GM19043 (cell line): ENCODE measurements at regions not wholly inside any gene's neighbourhood (a gene's known extent, or its start where the extent isn't known, plus 50 kb on each side); places are given as distances from the start of the nearest gene placed in this dataset.

Experiments used
- ATAC-seq: cut with Tn5 transposase; IDR thresholded peaks from one replicate; pipeline ENCODE4 v1.9.1; 2021; ENCODE audit warnings: low read depth; ENCODE audit not compliant: unreplicated experiment

- no peak for ATAC-seq
Measured at GRCh38 chr3:168341956-168342936, 246.5 kb upstream of the GOLIM4 start.

- ATAC-seq, result no peak
Measured at GRCh38 chr3:168341192-168341815, 245.6 kb upstream of the GOLIM4 start.

- ATAC-seq, result no peak
Measured at GRCh38 chr3:168338161-168338560, 242.4 kb upstream of the GOLIM4 start.

GRCh38 chr3:168336276-168336675 is 240.6 kb upstream of the GOLIM4 start:
- no peak for ATAC-seq

- no peak for ATAC-seq
Measured at GRCh38 chr3:168333410-168333935, 237.7 kb upstream of the GOLIM4 start.

- no peak for ATAC-seq
Measured at GRCh38 chr3:168331756-168332155, 236.0 kb upstream of the GOLIM4 start.

- ATAC-seq, result no peak
Measured at GRCh38 chr3:168330983-168331382, 235.3 kb upstream of the GOLIM4 start.

GRCh38 chr3:168327856-168328255 is 232.1 kb upstream of the GOLIM4 start:
- ATAC-seq, result no peak

GRCh38 chr3:168325684-168326083 is 230.0 kb upstream of the GOLIM4 start:
- ATAC-seq, result no peak

- ATAC-seq, result no peak
Measured at GRCh38 chr3:168322941-168323340, 227.2 kb upstream of the GOLIM4 start.

- no peak for ATAC-seq
Measured at GRCh38 chr3:168314166-168314565, 218.4 kb upstream of the GOLIM4 start.

- ATAC-seq, result no peak
Measured at GRCh38 chr3:168312984-168313383, 217.3 kb upstream of the GOLIM4 start.

GRCh38 chr3:168307893-168308292 is 212.2 kb upstream of the GOLIM4 start:
- ATAC-seq, result no peak

- no peak for ATAC-seq
Measured at GRCh38 chr3:168295027-168295426, 199.3 kb upstream of the GOLIM4 start.

- ATAC-seq, result no peak
Measured at GRCh38 chr3:168292296-168292695, 196.6 kb upstream of the GOLIM4 start.

- ATAC-seq, result no peak
Measured at GRCh38 chr3:168289471-168290008, 193.8 kb upstream of the GOLIM4 start.

- no peak for ATAC-seq
Measured at GRCh38 chr3:168288511-168289401, 193.0 kb upstream of the GOLIM4 start.

- ATAC-seq, result no peak
Measured at GRCh38 chr3:168285506-168285905, 189.8 kb upstream of the GOLIM4 start.

GRCh38 chr3:168284728-168285127 is 189.0 kb upstream of the GOLIM4 start:
- no peak for ATAC-seq

- no peak for ATAC-seq
Measured at GRCh38 chr3:168275662-168276061, 179.9 kb upstream of the GOLIM4 start.
